Liver (tissue), 8 donors: ENCODE measurements at regions not wholly inside any gene's neighbourhood (a gene's known extent, or its start where the extent isn't known, plus 50 kb on each side); places are given as distances from the start of the nearest gene placed in this dataset.

Source experiments
- DNase-seq: peaks from one replicate; pipeline ENCODE4 v3.0.0-alpha.2; 2017; ENCODE audit warnings: low spot score
- H3K27ac ChIP-seq, 2 donors: one replicate each; pipeline ENCODE4 v1.7.0; 2013; ENCODE audit warnings: inconsistent platforms in 2 of 2, low read length in 2 of 2, control low read depth in 1 of 2, low read depth in 1 of 2, mild to moderate bottlenecking in 1 of 2
- H3K27me3 ChIP-seq, 4 donors: one replicate each; pipeline versions ENCODE4 v1.6.1 to v1.7.0; 2013; ENCODE audit warnings: low read length in 3 of 4, inconsistent platforms in 1 of 4, mild to moderate bottlenecking in 1 of 4, moderate library complexity in 1 of 4; ENCODE audit not compliant: control insufficient read depth in 4 of 4, insufficient read depth in 4 of 4
- H3K36me3 ChIP-seq, 4 donors: one replicate each; pipeline versions ENCODE4 v1.6.1 to v1.7.0; 2013; ENCODE audit warnings: low read length in 3 of 4, mild to moderate bottlenecking in 3 of 4, low read depth in 1 of 4, moderate library complexity in 1 of 4; ENCODE audit not compliant: control insufficient read depth in 4 of 4, insufficient read depth in 3 of 4
- H3K4me1 ChIP-seq, 4 donors: one replicate each; pipeline versions ENCODE4 v1.6.1 to v1.7.0; 2013; ENCODE audit warnings: low read length in 3 of 4, mild to moderate bottlenecking in 3 of 4, moderate library complexity in 1 of 4; ENCODE audit not compliant: control insufficient read depth in 4 of 4, insufficient read depth in 4 of 4
- H3K4me3 ChIP-seq, 3 donors: one replicate each; pipeline versions ENCODE4 v1.6.1 to v1.7.0; 2013; ENCODE audit warnings: low read length in 3 of 3, control low read depth in 1 of 3, low read depth in 1 of 3, mild to moderate bottlenecking in 1 of 3
- H3K9ac ChIP-seq, 2 donors: one replicate each; pipeline ENCODE4 v1.7.0; 2013; ENCODE audit warnings: low read length in 2 of 2, mild to moderate bottlenecking in 2 of 2, moderate library complexity in 2 of 2, control low read depth in 1 of 2, low read depth in 1 of 2
- H3K9me3 ChIP-seq, 4 donors: one replicate each; pipeline versions ENCODE4 v1.6.1 to v1.7.0; 2013; ENCODE audit warnings: low read length in 3 of 4; ENCODE audit not compliant: control insufficient read depth in 4 of 4
- CTCF ChIP-seq: fragments of 150-350 bp; IDR thresholded peaks from 2 replicates; pipeline ENCODE4 v1.5.1; 2017; ENCODE audit warnings: improper control_type of control experiment, low read depth, low read length; ENCODE audit not compliant: missing input control
- EGR1 ChIP-seq, 2 donors: IDR thresholded peaks; 2 replicates each; pipeline ENCODE4 v1.6.1; 2016 to 2018; ENCODE audit warnings: antibody characterized with exemption in 2 of 2, low read depth in 2 of 2
- FOXA1 ChIP-seq: IDR thresholded peaks from 2 replicates; pipeline ENCODE4 v1.6.1; 2016; ENCODE audit warnings: antibody characterized with exemption
- FOXA2 ChIP-seq: IDR thresholded peaks from 2 replicates; pipeline ENCODE4 v1.6.1; 2016; ENCODE audit warnings: antibody characterized with exemption
- GABPA ChIP-seq, 2 donors: IDR thresholded peaks in 1 of 2; conservative IDR thresholded peaks in 1 of 2; 2 replicates each; pipeline ENCODE4 v1.6.1; 2016; ENCODE audit warnings: antibody characterized with exemption in 2 of 2, mild to moderate bottlenecking in 1 of 2, moderate library complexity in 1 of 2
- HNF4A ChIP-seq, 2 donors: conservative IDR thresholded peaks; 2 replicates each; pipeline ENCODE4 v1.6.1; 2016; ENCODE audit warnings: antibody characterized with exemption in 2 of 2, mild to moderate bottlenecking in 2 of 2
- HNF4G ChIP-seq: IDR thresholded peaks from 2 replicates; pipeline ENCODE4 v1.6.1; 2016; ENCODE audit warnings: antibody characterized with exemption
- JUND ChIP-seq, 2 donors: IDR thresholded peaks; 2 replicates each; pipeline ENCODE4 v1.6.1; 2016; ENCODE audit warnings: antibody characterized with exemption in 2 of 2
- MAX ChIP-seq: IDR thresholded peaks from 2 replicates; pipeline ENCODE4 v1.6.1; 2016; ENCODE audit warnings: antibody characterized with exemption
- NR2F2 ChIP-seq: IDR thresholded peaks from 2 replicates; pipeline ENCODE4 v1.6.1; 2016; ENCODE audit warnings: antibody characterized with exemption
- RAD21 ChIP-seq, 2 donors: IDR thresholded peaks; 2 replicates each; pipeline ENCODE4 v1.6.1; 2016; ENCODE audit warnings: antibody characterized with exemption in 2 of 2, mild to moderate bottlenecking in 2 of 2
- REST ChIP-seq: IDR thresholded peaks from 2 replicates; pipeline ENCODE4 v1.6.1; 2016; ENCODE audit warnings: antibody characterized with exemption, mild to moderate bottlenecking
- RXRA ChIP-seq, 2 donors: IDR thresholded peaks; 2 replicates each; pipeline ENCODE4 v1.6.1; 2017 to 2018; ENCODE audit warnings: antibody characterized with exemption in 2 of 2, mild to moderate bottlenecking in 1 of 2
- SP1 ChIP-seq: IDR thresholded peaks from 2 replicates; pipeline ENCODE4 v1.6.1; 2018; ENCODE audit warnings: antibody characterized with exemption, mild to moderate bottlenecking
- YY1 ChIP-seq: IDR thresholded peaks from 2 replicates; pipeline ENCODE4 v1.6.1; 2016; ENCODE audit warnings: antibody characterized with exemption, mild to moderate bottlenecking
- ZBTB33 ChIP-seq: IDR thresholded peaks from 2 replicates; pipeline ENCODE4 v1.6.1; 2016; ENCODE audit warnings: antibody characterized with exemption
- WGBS: extraction: QIAGEN DNeasy Blood & Tissue Kit; methylation state at CpG from one replicate; pipeline ENCODE4 v1.1.7; 2013; 5-methylcytosine and 5-hydroxymethylcytosine counted together
- TF ChIP-seq, protein P1 (sequence below): IDR thresholded peaks from 2 replicates; pipeline ENCODE4 v1.6.1; 2016; ENCODE audit warnings: antibody characterized with exemption
- donor health status: healthy.
- donor health status: healthy.
- donor health status: healthy.
- donor health status: healthy.
- donor health status: healthy.

GRCh38 chr2:166803373-166804000 lies 84.8 kb upstream of the XIRP2 start (continued):
- no peak for TF ChIP-seq FOXA2
- TF ChIP-seq, protein P1, sequence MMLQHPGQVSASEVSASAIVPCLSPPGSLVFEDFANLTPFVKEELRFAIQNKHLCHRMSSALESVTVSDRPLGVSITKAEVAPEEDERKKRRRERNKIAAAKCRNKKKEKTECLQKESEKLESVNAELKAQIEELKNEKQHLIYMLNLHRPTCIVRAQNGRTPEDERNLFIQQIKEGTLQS: no peak
- TF ChIP-seq NR2F2: no peak
- TF ChIP-seq JUND (IDR thresholded peaks at IDR 0.05): no peak
- TF ChIP-seq GABPA (IDR thresholded peaks at IDR 0.05 in 1 of 2, conservative IDR thresholded peaks at IDR 0.05 in 1 of 2): no peak
- no peak for TF ChIP-seq HNF4A (conservative IDR thresholded peaks at IDR 0.05)
- TF ChIP-seq YY1: no peak

DNA sequence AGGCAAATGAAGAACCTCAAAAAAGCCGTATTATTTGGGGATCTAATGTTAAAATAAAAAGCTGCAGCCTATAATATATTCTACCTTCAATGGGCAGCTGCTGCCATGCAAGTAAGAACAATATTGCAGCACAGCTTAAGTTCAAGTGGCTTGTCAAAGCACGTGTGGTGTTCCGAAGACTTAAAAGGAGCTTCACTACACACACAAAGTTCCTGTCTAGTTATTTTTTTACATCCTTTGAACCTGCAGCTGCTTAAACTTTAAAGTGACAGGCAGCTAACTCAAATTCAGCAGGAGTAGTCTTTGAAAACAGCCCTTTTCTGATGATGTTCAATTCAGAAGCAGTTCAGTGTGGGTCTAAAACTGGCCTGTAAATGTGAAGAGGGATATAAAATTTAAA lies 85.8 kb upstream of the XIRP2 start:
- no peak overlapping the region for H3K27ac ChIP-seq
- no peaks in the 10 kb centered on the region for H3K36me3 ChIP-seq
- H3K4me1 ChIP-seq: no peaks in the 10 kb centered on the region
- DNase-seq: no peak
- TF ChIP-seq YY1 (no peak), GABPA (IDR thresholded peaks at IDR 0.05 in 1 of 2, conservative IDR thresholded peaks at IDR 0.05 in 1 of 2) (no peak), REST (no peak), JUND (IDR thresholded peaks at IDR 0.05) (no peak), ZBTB33 (no peak), RXRA (IDR thresholded peaks at IDR 0.05) (no peak), MAX (no peak), NR2F2 (no peak), EGR1 (IDR thresholded peaks at IDR 0.05; ENCODE audit: low read depth in 2 of 2) (no peak), FOXA2 (no peak), CTCF (no peak), RAD21 (IDR thresholded peaks at IDR 0.05) (no peak), HNF4G (no peak), SP1 (no peak), HNF4A (conservative IDR thresholded peaks at IDR 0.05) (no peak), FOXA1 (no peak)
- TF ChIP-seq, protein P1: no peak
- H3K27me3 ChIP-seq: no peaks in the 10 kb centered on the region
- 40% methylated on average over 3 of the region's 3 CpGs for WGBS
- no peak overlapping the region for H3K4me3 ChIP-seq
- no peaks in the 10 kb centered on the region for H3K9me3 ChIP-seq
- H3K9ac ChIP-seq: no peak overlapping the region
